HCT116 (cell line): ENCODE measurements at regions not wholly inside any gene's neighbourhood (a gene's known extent, or its start where the extent isn't known, plus 50 kb on each side); places are given as distances from the start of the nearest gene placed in this dataset.

Source experiments
- CTCF ChIP-seq, 3 experiments: fragments of 200-600 bp in 1 of 3; sonication (generic) in 1 of 3; IDR thresholded peaks in 2 of 3; conservative IDR thresholded peaks in 1 of 3; 2 replicates each; pipeline ENCODE4 v1.5.1; 2012 to 2017; ENCODE audit warnings: low read depth in 2 of 3, low read length in 2 of 3, antibody characterized with exemption in 1 of 3, borderline replicate concordance in 1 of 3, control low read depth in 1 of 3, mild to moderate bottlenecking in 1 of 3, mixed read lengths in 1 of 3, mixed run types in 1 of 3, moderate library complexity in 1 of 3; ENCODE audit not compliant: insufficient read depth in 1 of 3
- EGR1 ChIP-seq: IDR thresholded peaks from 2 replicates; pipeline ENCODE4 v1.6.1; 2012; ENCODE audit warnings: low read depth
- EZH2 ChIP-seq: fragments of 200-600 bp; sonication (generic); IDR thresholded peaks from 2 replicates; pipeline ENCODE4 v1.6.1; 2017; ENCODE audit warnings: antibody characterized with exemption, mixed run types
- EZH2phosphoT487 ChIP-seq: fragments of 200-600 bp; IDR thresholded peaks from 2 replicates; pipeline ENCODE4 v1.6.1; 2018; ENCODE audit warnings: antibody characterized with exemption, borderline replicate concordance
- MAX ChIP-seq: IDR thresholded peaks from 2 replicates; pipeline ENCODE4 v1.6.1; 2012
- POLR2A ChIP-seq: IDR thresholded peaks from 2 replicates; pipeline ENCODE4 v1.7.0; 2011; ENCODE audit warnings: borderline replicate concordance; ENCODE audit not compliant: insufficient read depth, insufficient read length; ENCODE audit errors: extremely low read depth
- SIN3A ChIP-seq: IDR thresholded peaks from 2 replicates; pipeline ENCODE4 v1.6.1; 2012; ENCODE audit warnings: low read depth
- TCF7L2 ChIP-seq: IDR thresholded peaks from 2 replicates; pipeline ENCODE4 v1.7.0; 2011; ENCODE audit warnings: borderline replicate concordance, inconsistent platforms; ENCODE audit not compliant: insufficient read depth, insufficient read length; ENCODE audit errors: extremely low read depth
- ZBTB33 ChIP-seq: IDR thresholded peaks from 2 replicates; pipeline ENCODE4 v1.6.1; 2011; ENCODE audit warnings: mild to moderate bottlenecking, low read length, moderate library complexity; ENCODE audit not compliant: insufficient replicate concordance; ENCODE audit errors: extremely low read depth

- TF ChIP-seq TCF7L2 (no peak), EZH2phosphoT487 (no peak), EGR1 (no peak), EZH2 (no peak), POLR2A (no peak), CTCF (IDR thresholded peaks at IDR 0.05 in 2 of 3, conservative IDR thresholded peaks at IDR 0.05 in 1 of 3; ENCODE audit: borderline replicate concordance in 1 of 3, insufficient read depth in 1 of 3, low read depth in 2 of 3, low read length in 2 of 3) (no peak), ZBTB33 (no peak), MAX (no peak), SIN3A (no peak)
Observed at GRCh38 chr13:81745391-81745790, 1404.5 kb upstream of the SPRY2 start.
